HepG2 (cell line): ENCODE measurements at regions not wholly inside any gene's neighbourhood (a gene's known extent, or its start where the extent isn't known, plus 50 kb on each side); places are given as distances from the start of the nearest gene placed in this dataset.

ENCODE experiments used
- BRF2 ChIP-seq: sonication (generic); formaldehyde crosslinking; IDR thresholded peaks from 2 replicates; pipeline ENCODE4 v1.8.1; 2022; ENCODE audit warnings: mild to moderate bottlenecking, missing genetic modification reagents
- CSRNP2 ChIP-seq: sonication (generic); formaldehyde crosslinking; conservative IDR thresholded peaks from 2 replicates; pipeline ENCODE4 v1.8.0; 2022; ENCODE audit warnings: low read depth, missing genetic modification reagents
- FOXO1 ChIP-seq: sonication (generic); formaldehyde crosslinking; IDR thresholded peaks from 2 replicates; pipeline ENCODE4 v1.4.0; 2020; ENCODE audit warnings: missing genetic modification reagents
- HES4 ChIP-seq: sonication (generic); formaldehyde crosslinking; IDR thresholded peaks from 2 replicates; pipeline ENCODE4 v1.9.0; 2021; ENCODE audit warnings: mild to moderate bottlenecking, missing genetic modification reagents, borderline replicate concordance
- PTBP1 ChIP-seq: fragments of 200-400 bp; formaldehyde crosslinking; IDR thresholded peaks from 2 replicates; pipeline ENCODE4 v1.6.1; 2018; ENCODE audit warnings: low read length, low read depth; ENCODE audit not compliant: poor library complexity, severe bottlenecking
- RNF2 ChIP-seq: fragments of 450-650 bp; conservative IDR thresholded peaks from 2 replicates; pipeline ENCODE4 v1.6.1; 2016; ENCODE audit warnings: low read depth
- SOX5 ChIP-seq: IDR thresholded peaks from 2 replicates; pipeline ENCODE4 v1.6.1; 2016; ENCODE audit warnings: borderline replicate concordance
- THAP11 ChIP-seq: IDR thresholded peaks from 2 replicates; pipeline ENCODE4 v1.6.1; 2016; ENCODE audit warnings: missing biosample characterization, missing genetic modification reagents
- ZBTB2 ChIP-seq: sonication (generic); formaldehyde crosslinking; IDR thresholded peaks from 2 replicates; pipeline ENCODE4 v1.8.0; 2022; ENCODE audit warnings: low read depth, missing genetic modification reagents
- ZBTB33 ChIP-seq: sonication (generic); formaldehyde crosslinking; IDR thresholded peaks from 2 replicates; pipeline ENCODE4 v1.4.0; 2020; ENCODE audit warnings: missing genetic modification reagents
- ZGPAT ChIP-seq: IDR thresholded peaks from 2 replicates; pipeline ENCODE4 v1.6.1; 2016; ENCODE audit warnings: mild to moderate bottlenecking
- ZMYM4 ChIP-seq: sonication (generic); formaldehyde crosslinking; IDR thresholded peaks from 2 replicates; pipeline ENCODE4 v1.8.1; 2023; ENCODE audit warnings: mild to moderate bottlenecking, missing genetic modification reagents
- ZNF234 ChIP-seq: sonication (generic); formaldehyde crosslinking; conservative IDR thresholded peaks from 2 replicates; pipeline ENCODE4 v1.5.1; 2020; ENCODE audit warnings: mild to moderate bottlenecking, missing genetic modification reagents
- ZNF512B ChIP-seq: sonication (generic); formaldehyde crosslinking; IDR thresholded peaks from 2 replicates; pipeline ENCODE4 v1.5.1; 2020; ENCODE audit warnings: missing genetic modification reagents, mild to moderate bottlenecking, borderline replicate concordance
- ZNF546 ChIP-seq: sonication (generic); formaldehyde crosslinking; conservative IDR thresholded peaks from 2 replicates; pipeline ENCODE4 v1.8.1; 2023; ENCODE audit warnings: mild to moderate bottlenecking, missing genetic modification reagents
- ZNF704 ChIP-seq: sonication (generic); formaldehyde crosslinking; IDR thresholded peaks from 2 replicates; pipeline ENCODE4 v1.8.1; 2023; ENCODE audit warnings: mild to moderate bottlenecking, inconsistent platforms, moderate library complexity, missing genetic modification reagents, borderline replicate concordance
- ZNF776 ChIP-seq: sonication (generic); formaldehyde crosslinking; IDR thresholded peaks from 2 replicates; pipeline ENCODE4 v1.4.0; 2020; ENCODE audit warnings: mild to moderate bottlenecking, missing genetic modification reagents

GRCh38 chr2:43021791-43022509, 204.5 kb downstream of the ZFP36L2 start (continued):
- TF ChIP-seq ZNF512B (CRISPR knock-in tag) (no peak), ZBTB2 (no peak), ZMYM4 (CRISPR knock-in tag) (no peak), RNF2 (no peak), ZNF546 (no peak), CSRNP2 (CRISPR knock-in tag) (no peak), THAP11 (CRISPR knock-in tag) (0 out of 2 replicates have a peak, but pooled peaks have one; percentile 24), FOXO1 (CRISPR knock-in tag) (peak; percentile 39; the same call in 1 of the 2 replicates), ZGPAT (CRISPR knock-in tag) (no peak), ZNF704 (CRISPR knock-in tag) (no peak), ZNF776 (no peak), ZNF234 (CRISPR knock-in tag) (no peak), SOX5 (no peak), PTBP1 (peak; percentile 14), BRF2 (no peak), HES4 (CRISPR knock-in tag) (0 out of 2 replicates have a peak, but pooled peaks have one; percentile 47), ZBTB33 (CRISPR knock-in tag) (peak; percentile 92)
